NCI-H146 treated with DMSO at 0.1 percent for 48 hours (cell line): ENCODE measurements at regions not wholly inside any gene's neighbourhood (a gene's known extent, or its start where the extent isn't known, plus 50 kb on each side); places are given as distances from the start of the nearest gene placed in this dataset.

Source experiments
- DNase-seq: peaks from one replicate; lab custom pipeline; 2025; ENCODE audit not compliant: unreplicated experiment; lab: John Stamatoyannopoulos, UW

GRCh38 chr3:94256888-94257813 lies 194.3 kb downstream of the NSUN3 start:
- DNase-seq, result no peak

GRCh38 chr3:94258851-94259250 lies 196.0 kb downstream of the NSUN3 start:
- no peak for DNase-seq

- no peak for DNase-seq
Measured at GRCh38 chr3:94259291-94259690, 196.4 kb downstream of the NSUN3 start.

- DNase-seq, result no peak
Measured at GRCh38 chr3:94269763-94270162, 206.9 kb downstream of the NSUN3 start.

GRCh38 chr3:94272016-94272415 lies 209.2 kb downstream of the NSUN3 start:
- no peak for DNase-seq

- DNase-seq, result no peak
Measured at GRCh38 chr3:94280958-94281357, 218.1 kb downstream of the NSUN3 start.

- DNase-seq, result no peak
Measured at GRCh38 chr3:94285872-94286271, 223.0 kb downstream of the NSUN3 start.

GRCh38 chr3:94291686-94292085 lies 228.8 kb downstream of the NSUN3 start:
- no peak for DNase-seq

GRCh38 chr3:94292151-94292550 lies 229.3 kb downstream of the NSUN3 start:
- DNase-seq, result no peak

GRCh38 chr3:94293793-94294195 lies 230.9 kb downstream of the NSUN3 start:
- no peak for DNase-seq

GRCh38 chr3:94294806-94295205 lies 231.9 kb downstream of the NSUN3 start:
- DNase-seq, result no peak

- no peak for DNase-seq
Measured at GRCh38 chr3:94299716-94300115, 236.9 kb downstream of the NSUN3 start.

- DNase-seq, result no peak
Measured at GRCh38 chr3:94301366-94301765, 238.5 kb downstream of the NSUN3 start.

- DNase-seq, result no peak
Measured at GRCh38 chr3:94303266-94303665, 240.4 kb downstream of the NSUN3 start.

- no peak for DNase-seq
Measured at GRCh38 chr3:94303897-94304296, 241.0 kb downstream of the NSUN3 start.

GRCh38 chr3:94304954-94305353 lies 242.1 kb downstream of the NSUN3 start:
- DNase-seq, result no peak

- DNase-seq, result no peak
Measured at GRCh38 chr3:94305835-94306611, 243.2 kb downstream of the NSUN3 start.

GRCh38 chr3:94307588-94307987 lies 244.7 kb downstream of the NSUN3 start:
- no peak for DNase-seq

- no peak for DNase-seq
Measured at GRCh38 chr3:94308767-94309166, 245.9 kb downstream of the NSUN3 start.

- DNase-seq, result no peak
Measured at GRCh38 chr3:94310341-94311135, 247.7 kb downstream of the NSUN3 start.

GRCh38 chr3:94311651-94312050 lies 248.8 kb downstream of the NSUN3 start:
- DNase-seq, result no peak
